VCaP (cell line): ENCODE measurements at regions not wholly inside any gene's neighbourhood (a gene's known extent, or its start where the extent isn't known, plus 50 kb on each side); places are given as distances from the start of the nearest gene placed in this dataset.

Source experiments
- H3K27ac ChIP-seq: fragments of 450-650 bp; 2 replicates; pipeline ENCODE4 v1.5.1; 2017
- TF ChIP-seq, protein P1 (sequence below): fragments of 450-650 bp; conservative IDR thresholded peaks from 2 replicates; pipeline ENCODE4 v1.5.1; 2017; ENCODE audit warnings: mild to moderate bottlenecking, moderate library complexity

DNA sequence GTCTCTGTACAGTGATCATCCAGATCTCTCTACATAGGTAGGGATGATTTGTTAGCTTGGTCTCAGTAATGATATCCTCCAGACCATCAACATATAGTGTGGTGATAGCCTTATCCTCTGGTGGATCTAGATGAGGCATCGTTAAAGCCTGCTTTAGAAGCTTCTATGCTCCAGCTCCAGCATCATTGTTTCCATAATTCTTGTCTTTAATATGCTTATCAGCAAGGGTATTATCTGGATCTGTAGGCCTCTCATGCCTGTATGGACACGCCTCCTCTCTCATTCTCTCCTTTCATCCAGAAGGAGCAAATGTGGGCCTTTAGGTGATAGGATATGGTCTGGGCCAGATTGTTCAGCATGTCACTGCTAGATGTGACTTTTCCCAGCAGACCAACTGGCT is 234.5 kb upstream of the CHST9 start:
- TF ChIP-seq, protein P1, sequence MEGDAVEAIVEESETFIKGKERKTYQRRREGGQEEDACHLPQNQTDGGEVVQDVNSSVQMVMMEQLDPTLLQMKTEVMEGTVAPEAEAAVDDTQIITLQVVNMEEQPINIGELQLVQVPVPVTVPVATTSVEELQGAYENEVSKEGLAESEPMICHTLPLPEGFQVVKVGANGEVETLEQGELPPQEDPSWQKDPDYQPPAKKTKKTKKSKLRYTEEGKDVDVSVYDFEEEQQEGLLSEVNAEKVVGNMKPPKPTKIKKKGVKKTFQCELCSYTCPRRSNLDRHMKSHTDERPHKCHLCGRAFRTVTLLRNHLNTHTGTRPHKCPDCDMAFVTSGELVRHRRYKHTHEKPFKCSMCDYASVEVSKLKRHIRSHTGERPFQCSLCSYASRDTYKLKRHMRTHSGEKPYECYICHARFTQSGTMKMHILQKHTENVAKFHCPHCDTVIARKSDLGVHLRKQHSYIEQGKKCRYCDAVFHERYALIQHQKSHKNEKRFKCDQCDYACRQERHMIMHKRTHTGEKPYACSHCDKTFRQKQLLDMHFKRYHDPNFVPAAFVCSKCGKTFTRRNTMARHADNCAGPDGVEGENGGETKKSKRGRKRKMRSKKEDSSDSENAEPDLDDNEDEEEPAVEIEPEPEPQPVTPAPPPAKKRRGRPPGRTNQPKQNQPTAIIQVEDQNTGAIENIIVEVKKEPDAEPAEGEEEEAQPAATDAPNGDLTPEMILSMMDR, result no peak
- no peak overlapping the region for H3K27ac ChIP-seq

DNA sequence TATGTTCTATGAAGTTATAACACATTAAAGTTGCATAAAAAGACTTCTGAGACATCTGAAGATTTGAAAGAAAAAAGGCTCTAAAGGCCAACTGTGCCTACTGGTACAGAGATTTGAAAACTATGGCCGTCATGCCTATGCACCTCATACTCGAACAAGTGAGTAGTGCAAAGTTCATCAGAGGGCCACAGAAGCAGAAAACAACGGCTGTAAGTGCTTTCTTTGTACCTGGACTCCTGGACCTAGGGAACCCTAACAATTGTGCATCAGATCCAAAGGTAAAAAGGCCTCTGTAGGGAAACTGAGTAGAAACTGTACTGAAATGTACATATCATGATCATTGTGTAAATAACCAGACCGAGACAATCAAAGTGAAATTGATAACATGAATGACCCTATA is 230.4 kb upstream of the CHST9 start:
- TF ChIP-seq, protein P1, result no peak
- no peak overlapping the region for H3K27ac ChIP-seq

DNA sequence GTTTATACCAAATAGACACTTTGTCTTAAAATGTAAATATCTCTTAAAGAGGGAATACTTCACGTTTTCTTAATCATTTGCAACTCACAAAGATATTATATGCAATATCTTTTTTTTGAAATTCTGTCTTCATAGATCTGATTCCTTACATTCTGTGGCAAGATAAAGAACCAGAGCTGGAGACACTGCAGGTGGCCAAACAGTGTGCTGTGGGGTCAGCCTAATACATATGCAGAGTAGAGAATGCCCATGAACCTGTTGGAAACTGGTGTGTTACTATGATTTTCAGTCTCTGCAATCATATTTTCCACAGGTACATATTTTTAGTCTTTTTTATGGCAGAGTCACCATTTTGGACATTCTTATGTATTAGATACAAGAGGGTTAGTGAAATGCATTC is 229.6 kb upstream of the CHST9 start:
- TF ChIP-seq, protein P1, result no peak
- H3K27ac ChIP-seq, result no peak overlapping the region

DNA sequence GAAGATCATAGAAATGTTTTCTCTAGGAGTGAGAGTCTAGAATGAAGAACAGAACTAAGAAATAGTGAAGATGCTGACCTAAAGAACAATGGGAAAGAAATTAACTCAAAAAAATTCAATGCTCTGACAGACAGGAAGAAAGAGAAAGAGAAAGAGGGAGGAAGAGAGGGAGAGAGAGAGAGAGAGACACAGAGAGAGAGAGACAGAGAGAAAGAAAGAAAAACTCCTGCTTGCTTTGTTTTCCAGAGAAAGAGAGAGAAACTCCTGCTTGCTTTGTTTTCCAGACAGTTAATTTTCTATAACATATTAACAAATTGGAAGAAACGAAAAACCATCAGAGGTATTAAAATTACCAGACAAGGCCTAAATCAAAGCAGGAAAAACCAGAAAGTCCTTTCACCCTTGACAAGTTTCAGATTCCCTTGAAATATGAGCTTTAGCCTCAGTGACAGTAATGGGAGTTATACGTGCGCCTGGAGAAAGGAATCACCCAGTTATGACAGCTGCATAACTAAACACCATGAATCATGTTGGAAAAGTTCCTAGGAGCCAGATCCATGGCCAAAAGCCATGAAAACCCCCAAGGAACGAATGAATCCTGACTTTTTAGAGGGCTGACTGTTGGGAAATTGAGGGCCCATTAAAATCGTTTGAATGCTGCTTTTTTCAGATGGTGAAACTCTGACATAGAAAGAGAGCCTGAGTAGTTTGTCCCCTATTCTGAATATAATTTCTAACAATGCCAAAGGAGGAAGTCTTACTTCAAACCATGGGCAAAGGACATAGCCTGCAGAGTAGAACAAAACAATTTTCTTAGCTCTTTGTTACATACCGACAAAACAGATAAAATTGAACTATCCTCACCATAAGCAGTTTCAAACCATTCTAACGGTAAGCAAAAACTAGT is 228.6 kb upstream of the CHST9 start:
- H3K27ac ChIP-seq, result no peak overlapping the region
- TF ChIP-seq, protein P1, result no peak

DNA sequence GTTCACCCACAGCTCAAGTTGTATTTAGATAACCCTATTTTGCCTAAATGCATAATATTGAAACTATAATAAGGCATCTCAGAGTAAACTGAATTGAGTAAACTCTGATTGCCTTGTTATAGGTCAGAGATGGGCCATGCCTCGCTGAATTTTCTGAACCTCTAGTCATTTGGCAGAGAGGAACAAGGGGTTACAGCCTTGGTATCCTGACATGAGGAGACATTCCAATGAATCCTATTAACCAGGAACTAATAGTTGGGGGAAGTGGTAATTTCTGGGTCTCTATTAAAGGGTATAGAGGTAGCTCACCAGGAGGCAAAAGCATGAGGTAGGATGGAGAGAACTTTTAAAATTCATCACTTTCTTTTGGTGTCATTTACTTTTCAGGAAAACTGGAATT is 227.4 kb upstream of the CHST9 start:
- TF ChIP-seq, protein P1, result no peak
- no peak overlapping the region for H3K27ac ChIP-seq

DNA sequence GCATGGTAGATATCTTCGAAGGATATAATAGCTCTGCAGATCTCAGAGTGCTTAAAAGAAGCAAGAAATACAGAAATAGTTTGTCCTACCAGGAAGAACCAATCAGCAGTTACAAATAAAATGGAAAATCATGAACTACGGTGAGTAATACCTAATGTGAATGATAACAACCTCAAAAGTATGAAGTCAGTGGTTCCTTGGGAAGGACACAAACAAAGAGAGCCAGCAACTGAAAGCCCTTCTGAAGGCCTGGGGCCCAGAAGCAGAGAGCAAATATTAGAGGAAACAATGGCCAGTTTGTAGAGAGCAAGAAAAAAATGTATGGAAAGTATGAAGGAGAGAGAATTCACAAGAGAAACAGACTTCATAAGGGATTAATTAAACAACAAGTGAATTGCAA is 226.8 kb upstream of the CHST9 start:
- TF ChIP-seq, protein P1, result no peak
- no peak overlapping the region for H3K27ac ChIP-seq

DNA sequence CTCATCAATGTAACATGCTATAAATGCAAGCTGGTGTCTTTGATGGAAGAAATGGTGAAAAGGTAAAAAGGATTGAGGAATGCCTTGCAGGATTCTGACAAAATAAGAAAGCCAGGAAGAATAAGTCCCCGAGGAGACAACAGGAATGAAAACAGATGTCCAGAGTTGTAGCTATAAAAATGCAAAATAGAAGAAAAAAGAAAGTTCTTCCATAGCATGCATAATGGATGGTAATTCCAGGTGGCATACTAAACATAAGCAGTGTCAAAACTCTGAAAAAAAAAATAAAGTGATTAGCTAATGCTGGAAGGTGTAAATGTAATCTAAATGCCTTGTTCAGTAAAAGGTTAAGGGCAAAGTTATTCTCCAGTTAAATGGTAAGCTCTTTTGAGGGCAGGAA is 225.9 kb upstream of the CHST9 start:
- TF ChIP-seq, protein P1, result no peak

More for the DNA sequence above, 225.9 kb upstream of the CHST9 start:
- no peak overlapping the region for H3K27ac ChIP-seq
